HepG2 (cell line): ENCODE measurements at regions not wholly inside any gene's neighbourhood (a gene's known extent, or its start where the extent isn't known, plus 50 kb on each side); places are given as distances from the start of the nearest gene placed in this dataset.

ENCODE experiments used
- CTCF ChIP-seq: sonication (generic); formaldehyde crosslinking; IDR thresholded peaks from 2 replicates; pipeline ENCODE4 v1.5.0; 2020; ENCODE audit warnings: mild to moderate bottlenecking, missing genetic modification reagents, moderate library complexity
- E2F1 ChIP-seq: sonication (generic); formaldehyde crosslinking; IDR thresholded peaks from 2 replicates; pipeline ENCODE4 v1.5.0; 2020; ENCODE audit warnings: missing genetic modification reagents
- EZH2 ChIP-seq: conservative IDR thresholded peaks from 2 replicates; pipeline ENCODE4 v1.6.1; 2012; ENCODE audit warnings: mild to moderate bottlenecking, low read depth, low read length, moderate library complexity
- HMGXB4 ChIP-seq, 2 experiments: sonication (generic) in 1 of 2; formaldehyde crosslinking in 1 of 2; IDR thresholded peaks; 2 replicates each; pipeline versions ENCODE4 v1.4.0 to v1.6.1; 2018 to 2020; ENCODE audit warnings: missing genetic modification reagents in 2 of 2, borderline replicate concordance in 1 of 2, low read depth in 1 of 2, mild to moderate bottlenecking in 1 of 2, missing biosample characterization in 1 of 2
- KAT7 ChIP-seq: IDR thresholded peaks from 2 replicates; pipeline ENCODE4 v1.6.1; 2018; ENCODE audit warnings: borderline replicate concordance, missing compliant biosample characterization
- MTERF4 ChIP-seq: sonication (generic); formaldehyde crosslinking; IDR thresholded peaks from 2 replicates; pipeline ENCODE4 v1.8.0; 2023; ENCODE audit warnings: mild to moderate bottlenecking, missing genetic modification reagents
- MXI1 ChIP-seq: IDR thresholded peaks from 3 replicates; pipeline ENCODE4 v1.6.1; 2012; ENCODE audit warnings: low read depth, low read length, inconsistent platforms, borderline replicate concordance
- NONO ChIP-seq, 2 experiments: fragments of 450-650 bp in 1 of 2; sonication (generic) in 1 of 2; formaldehyde crosslinking in 1 of 2; IDR thresholded peaks in 1 of 2; conservative IDR thresholded peaks in 1 of 2; 2 replicates each; pipeline versions ENCODE4 v1.6.1 to v1.8.0; 2017 to 2022; ENCODE audit warnings: mild to moderate bottlenecking in 1 of 2, missing genetic modification reagents in 1 of 2, moderate library complexity in 1 of 2
- ZNF225 ChIP-seq: sonication (generic); formaldehyde crosslinking; IDR thresholded peaks from 2 replicates; pipeline ENCODE4 v1.4.0; 2020; ENCODE audit warnings: mild to moderate bottlenecking, missing genetic modification reagents
- ZNF639 ChIP-seq: conservative IDR thresholded peaks from 2 replicates; pipeline ENCODE4 v1.6.1; 2018; ENCODE audit warnings: missing genetic modification reagents
- ZXDC ChIP-seq: sonication (generic); formaldehyde crosslinking; IDR thresholded peaks from 2 replicates; pipeline ENCODE4 v1.5.0; 2020; ENCODE audit warnings: mild to moderate bottlenecking, missing genetic modification reagents

- TF ChIP-seq ZXDC (CRISPR knock-in tag) = no peak
- TF ChIP-seq CTCF (CRISPR knock-in tag) = no peak
- no peak for TF ChIP-seq KAT7 (CRISPR knock-in tag)
- no peak for TF ChIP-seq E2F1 (CRISPR knock-in tag)
- no peak for TF ChIP-seq ZNF639 (CRISPR knock-in tag)
- TF ChIP-seq MXI1 = no peak
- no peak for TF ChIP-seq NONO (IDR thresholded peaks at IDR 0.05)
- TF ChIP-seq NONO (CRISPR knock-in tag; conservative IDR thresholded peaks at IDR 0.05) = no peak
- TF ChIP-seq HMGXB4 (CRISPR knock-in tag; IDR thresholded peaks at IDR 0.05; ENCODE audit: borderline replicate concordance in 1 of 2, low read depth in 1 of 2) = no peak
- TF ChIP-seq ZNF225 (CRISPR knock-in tag) = no peak
- TF ChIP-seq MTERF4 (CRISPR knock-in tag) = no peak
- TF ChIP-seq EZH2 = no peak
These were observed 111.5 kb upstream of the ZNF618 start for GRCh38 chr9:113764572-113764971.
